ENCODE measurements at regions not wholly inside any gene's neighbourhood (a gene's known extent, or its start where the extent isn't known, plus 50 kb on each side); places are given as distances from the start of the nearest gene placed in this dataset.

DNA sequence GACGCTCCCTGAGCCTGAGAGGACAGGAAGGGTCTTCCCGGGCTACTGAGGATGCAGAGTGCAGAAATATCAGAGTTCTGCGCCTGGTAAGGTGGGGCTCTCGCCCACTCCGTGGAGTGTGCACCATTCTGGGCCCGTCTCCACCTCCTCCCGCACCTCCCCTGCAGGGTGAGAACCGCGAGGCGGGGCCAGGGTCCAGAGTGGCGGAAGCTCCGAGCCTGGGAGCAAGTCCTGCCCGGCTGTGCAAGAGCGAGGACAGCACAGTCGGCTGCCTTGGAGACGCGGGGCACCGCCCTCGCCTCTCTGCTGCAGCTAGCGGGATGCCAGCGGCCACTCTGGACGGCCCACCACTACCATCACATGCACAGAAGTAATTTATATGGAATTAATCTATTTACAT is 2304.4 kb downstream of the PCDH9 start:
- WGBS, result 86% methylated on average over 22 of the region's 22 CpGs
- H3K4me1 ChIP-seq (ENCODE audit: control insufficient read depth in 4 of 4, insufficient read depth in 4 of 4, low read length in 3 of 4), result no peaks in the 10 kb centered on the region
- no peak overlapping the region for H3K4me3 ChIP-seq (ENCODE audit: low read depth in 1 of 3, low read length in 3 of 3)
- peaks cover 0 to 4% (median 0%) of the 10 kb centered on the region in 4 donors for H3K9me3 ChIP-seq (ENCODE audit: control insufficient read depth in 4 of 4, low read length in 3 of 4)
- no peaks in the 10 kb centered on the region for H3K36me3 ChIP-seq (ENCODE audit: control insufficient read depth in 4 of 4, insufficient read depth in 3 of 4, low read depth in 1 of 4, low read length in 3 of 4)
- H3K27me3 ChIP-seq (ENCODE audit: control insufficient read depth in 4 of 4, insufficient read depth in 4 of 4, low read length in 3 of 4), result no peaks in the 10 kb centered on the region
- no peak for DNase-seq (ENCODE audit: low spot score)
- TF ChIP-seq HNF4A (conservative IDR thresholded peaks at IDR 0.05) (no peak), RAD21 (IDR thresholded peaks at IDR 0.05) (no peak), GABPA (IDR thresholded peaks at IDR 0.05 in 1 of 2, conservative IDR thresholded peaks at IDR 0.05 in 1 of 2) (no peak), YY1 (IDR thresholded peaks at IDR 0.05) (no peak), TAF1 (conservative IDR thresholded peaks at IDR 0.05) (no peak), FOXA2 (IDR thresholded peaks at IDR 0.05) (no peak), FOXA1 (IDR thresholded peaks at IDR 0.05) (no peak), NR2F2 (IDR thresholded peaks at IDR 0.05) (no peak), EGR1 (IDR thresholded peaks at IDR 0.05; ENCODE audit: low read depth in 2 of 2) (no peak), SP1 (IDR thresholded peaks at IDR 0.05) (no peak), JUND (IDR thresholded peaks at IDR 0.05) (no peak), RXRA (IDR thresholded peaks at IDR 0.05) (no peak), HNF4G (IDR thresholded peaks at IDR 0.05) (no peak)
- TF ChIP-seq, protein P1, sequence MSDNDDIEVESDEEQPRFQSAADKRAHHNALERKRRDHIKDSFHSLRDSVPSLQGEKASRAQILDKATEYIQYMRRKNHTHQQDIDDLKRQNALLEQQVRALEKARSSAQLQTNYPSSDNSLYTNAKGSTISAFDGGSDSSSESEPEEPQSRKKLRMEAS (IDR thresholded peaks at IDR 0.05), result no peak
- TF ChIP-seq, protein P2, sequence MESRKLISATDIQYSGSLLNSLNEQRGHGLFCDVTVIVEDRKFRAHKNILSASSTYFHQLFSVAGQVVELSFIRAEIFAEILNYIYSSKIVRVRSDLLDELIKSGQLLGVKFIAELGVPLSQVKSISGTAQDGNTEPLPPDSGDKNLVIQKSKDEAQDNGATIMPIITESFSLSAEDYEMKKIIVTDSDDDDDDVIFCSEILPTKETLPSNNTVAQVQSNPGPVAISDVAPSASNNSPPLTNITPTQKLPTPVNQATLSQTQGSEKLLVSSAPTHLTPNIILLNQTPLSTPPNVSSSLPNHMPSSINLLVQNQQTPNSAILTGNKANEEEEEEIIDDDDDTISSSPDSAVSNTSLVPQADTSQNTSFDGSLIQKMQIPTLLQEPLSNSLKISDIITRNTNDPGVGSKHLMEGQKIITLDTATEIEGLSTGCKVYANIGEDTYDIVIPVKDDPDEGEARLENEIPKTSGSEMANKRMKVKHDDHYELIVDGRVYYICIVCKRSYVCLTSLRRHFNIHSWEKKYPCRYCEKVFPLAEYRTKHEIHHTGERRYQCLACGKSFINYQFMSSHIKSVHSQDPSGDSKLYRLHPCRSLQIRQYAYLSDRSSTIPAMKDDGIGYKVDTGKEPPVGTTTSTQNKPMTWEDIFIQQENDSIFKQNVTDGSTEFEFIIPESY (IDR thresholded peaks at IDR 0.05), result no peak
- TF ChIP-seq, protein P3, sequence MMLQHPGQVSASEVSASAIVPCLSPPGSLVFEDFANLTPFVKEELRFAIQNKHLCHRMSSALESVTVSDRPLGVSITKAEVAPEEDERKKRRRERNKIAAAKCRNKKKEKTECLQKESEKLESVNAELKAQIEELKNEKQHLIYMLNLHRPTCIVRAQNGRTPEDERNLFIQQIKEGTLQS (IDR thresholded peaks at IDR 0.05), result no peak
- TF ChIP-seq, protein P4, sequence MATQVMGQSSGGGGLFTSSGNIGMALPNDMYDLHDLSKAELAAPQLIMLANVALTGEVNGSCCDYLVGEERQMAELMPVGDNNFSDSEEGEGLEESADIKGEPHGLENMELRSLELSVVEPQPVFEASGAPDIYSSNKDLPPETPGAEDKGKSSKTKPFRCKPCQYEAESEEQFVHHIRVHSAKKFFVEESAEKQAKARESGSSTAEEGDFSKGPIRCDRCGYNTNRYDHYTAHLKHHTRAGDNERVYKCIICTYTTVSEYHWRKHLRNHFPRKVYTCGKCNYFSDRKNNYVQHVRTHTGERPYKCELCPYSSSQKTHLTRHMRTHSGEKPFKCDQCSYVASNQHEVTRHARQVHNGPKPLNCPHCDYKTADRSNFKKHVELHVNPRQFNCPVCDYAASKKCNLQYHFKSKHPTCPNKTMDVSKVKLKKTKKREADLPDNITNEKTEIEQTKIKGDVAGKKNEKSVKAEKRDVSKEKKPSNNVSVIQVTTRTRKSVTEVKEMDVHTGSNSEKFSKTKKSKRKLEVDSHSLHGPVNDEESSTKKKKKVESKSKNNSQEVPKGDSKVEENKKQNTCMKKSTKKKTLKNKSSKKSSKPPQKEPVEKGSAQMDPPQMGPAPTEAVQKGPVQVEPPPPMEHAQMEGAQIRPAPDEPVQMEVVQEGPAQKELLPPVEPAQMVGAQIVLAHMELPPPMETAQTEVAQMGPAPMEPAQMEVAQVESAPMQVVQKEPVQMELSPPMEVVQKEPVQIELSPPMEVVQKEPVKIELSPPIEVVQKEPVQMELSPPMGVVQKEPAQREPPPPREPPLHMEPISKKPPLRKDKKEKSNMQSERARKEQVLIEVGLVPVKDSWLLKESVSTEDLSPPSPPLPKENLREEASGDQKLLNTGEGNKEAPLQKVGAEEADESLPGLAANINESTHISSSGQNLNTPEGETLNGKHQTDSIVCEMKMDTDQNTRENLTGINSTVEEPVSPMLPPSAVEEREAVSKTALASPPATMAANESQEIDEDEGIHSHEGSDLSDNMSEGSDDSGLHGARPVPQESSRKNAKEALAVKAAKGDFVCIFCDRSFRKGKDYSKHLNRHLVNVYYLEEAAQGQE (IDR thresholded peaks at IDR 0.05), result no peak
- TF ChIP-seq, protein P5, sequence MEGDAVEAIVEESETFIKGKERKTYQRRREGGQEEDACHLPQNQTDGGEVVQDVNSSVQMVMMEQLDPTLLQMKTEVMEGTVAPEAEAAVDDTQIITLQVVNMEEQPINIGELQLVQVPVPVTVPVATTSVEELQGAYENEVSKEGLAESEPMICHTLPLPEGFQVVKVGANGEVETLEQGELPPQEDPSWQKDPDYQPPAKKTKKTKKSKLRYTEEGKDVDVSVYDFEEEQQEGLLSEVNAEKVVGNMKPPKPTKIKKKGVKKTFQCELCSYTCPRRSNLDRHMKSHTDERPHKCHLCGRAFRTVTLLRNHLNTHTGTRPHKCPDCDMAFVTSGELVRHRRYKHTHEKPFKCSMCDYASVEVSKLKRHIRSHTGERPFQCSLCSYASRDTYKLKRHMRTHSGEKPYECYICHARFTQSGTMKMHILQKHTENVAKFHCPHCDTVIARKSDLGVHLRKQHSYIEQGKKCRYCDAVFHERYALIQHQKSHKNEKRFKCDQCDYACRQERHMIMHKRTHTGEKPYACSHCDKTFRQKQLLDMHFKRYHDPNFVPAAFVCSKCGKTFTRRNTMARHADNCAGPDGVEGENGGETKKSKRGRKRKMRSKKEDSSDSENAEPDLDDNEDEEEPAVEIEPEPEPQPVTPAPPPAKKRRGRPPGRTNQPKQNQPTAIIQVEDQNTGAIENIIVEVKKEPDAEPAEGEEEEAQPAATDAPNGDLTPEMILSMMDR (IDR thresholded peaks at IDR 0.05; ENCODE audit: low read depth, low read length, missing input control), result no peak
- H3K27ac ChIP-seq (ENCODE audit: low read depth in 1 of 2, low read length in 2 of 2), result no peak overlapping the region
- no peak overlapping the region for H3K9ac ChIP-seq (ENCODE audit: low read depth in 1 of 2, low read length in 2 of 2)

Data from liver (tissue), 8 donors.